Stimulated activated CD4-positive, alpha-beta T cell treated with anti-CD3 and anti-CD28 coated beads, Interleukin-2, amount 100 ng/mL, for 4 hours (primary cell): ENCODE measurements at regions not wholly inside any gene's neighbourhood (a gene's known extent, or its start where the extent isn't known, plus 50 kb on each side); places are given as distances from the start of the nearest gene placed in this dataset.

Experiments
- DNase-seq: peaks from one replicate; pipeline ENCODE4 v3.0.0-alpha.2; 2020; ENCODE audit warnings: low read depth

- no peak for DNase-seq
These were observed 179.7 kb upstream of the LPP start for GRCh38 chr3:187973977-187974870.

GRCh38 chr3:187974871-187975271 lies 179.1 kb upstream of the LPP start:
- DNase-seq, result no peak

GRCh38 chr3:187975561-187976364 lies 178.2 kb upstream of the LPP start:
- DNase-seq, result no peak

GRCh38 chr3:187976365-187976900 lies 177.5 kb upstream of the LPP start:
- DNase-seq, result no peak

GRCh38 chr3:187977659-187978058 lies 176.3 kb upstream of the LPP start:
- no peak for DNase-seq

GRCh38 chr3:187978433-187979011 lies 175.4 kb upstream of the LPP start:
- DNase-seq, result no peak

- no peak for DNase-seq
These were observed 174.4 kb upstream of the LPP start for GRCh38 chr3:187979564-187979963.

GRCh38 chr3:187980861-187981260 lies 173.1 kb upstream of the LPP start:
- DNase-seq, result no peak

GRCh38 chr3:187982142-187982541 lies 171.8 kb upstream of the LPP start:
- no peak for DNase-seq

GRCh38 chr3:187983484-187984124 lies 170.4 kb upstream of the LPP start:
- DNase-seq, result no peak

GRCh38 chr3:187985647-187986046 lies 168.3 kb upstream of the LPP start:
- DNase-seq, result no peak

- peak; percentile 57 for DNase-seq
These were observed 167.4 kb upstream of the LPP start for GRCh38 chr3:187986514-187986934.

- DNase-seq, result no peak
These were observed 166.8 kb upstream of the LPP start for GRCh38 chr3:187987187-187987586.

- DNase-seq, result peak; percentile 66
These were observed 166.0 kb upstream of the LPP start for GRCh38 chr3:187987924-187988323.

GRCh38 chr3:187989575-187990153 lies 164.3 kb upstream of the LPP start:
- no peak for DNase-seq

GRCh38 chr3:187992609-187993008 lies 161.3 kb upstream of the LPP start:
- DNase-seq, result no peak

- no peak for DNase-seq
These were observed 159.5 kb upstream of the LPP start for GRCh38 chr3:187994221-187995042.

GRCh38 chr3:187995043-187995400 lies 158.9 kb upstream of the LPP start:
- no peak for DNase-seq

GRCh38 chr3:187995667-187996066 lies 158.3 kb upstream of the LPP start:
- no peak for DNase-seq

GRCh38 chr3:187996609-187997008 lies 157.3 kb upstream of the LPP start:
- DNase-seq, result no peak

GRCh38 chr3:187997490-187997889 lies 156.5 kb upstream of the LPP start:
- DNase-seq, result no peak
